H1 (cell line): ENCODE measurements at regions not wholly inside any gene's neighbourhood (a gene's known extent, or its start where the extent isn't known, plus 50 kb on each side); places are given as distances from the start of the nearest gene placed in this dataset.

ENCODE experiments used
- CHD7 ChIP-seq: fragments of 300-600 bp; sonication (generic); IDR thresholded peaks from 2 replicates; pipeline ENCODE4 v1.7.1; 2012; ENCODE audit warnings: low read length, moderate library complexity, mild to moderate bottlenecking, inconsistent platforms; ENCODE audit not compliant: insufficient replicate concordance
- EZH2 ChIP-seq: fragments of 200-600 bp; sonication (generic); IDR thresholded peaks from 2 replicates; pipeline ENCODE4 v1.7.1; 2012; ENCODE audit warnings: low read depth, mild to moderate bottlenecking, moderate library complexity, low read length, inconsistent platforms; ENCODE audit not compliant: severe bottlenecking
- FOSL1 ChIP-seq: IDR thresholded peaks from 2 replicates; pipeline ENCODE4 v1.6.1; 2011; ENCODE audit warnings: mild to moderate bottlenecking, low read depth, low read length, moderate library complexity; ENCODE audit not compliant: insufficient read depth
- RBBP5 ChIP-seq: IDR thresholded peaks from 2 replicates; pipeline ENCODE4 v1.7.1; 2012; ENCODE audit warnings: low read depth, mild to moderate bottlenecking, inconsistent platforms, low read length, moderate library complexity, borderline replicate concordance
- TCF12 ChIP-seq: IDR thresholded peaks from 2 replicates; pipeline ENCODE4 v1.6.1; 2011; ENCODE audit warnings: low read depth, mild to moderate bottlenecking, low read length
- TEAD4 ChIP-seq: IDR thresholded peaks from 2 replicates; pipeline ENCODE4 v1.6.1; 2012; ENCODE audit warnings: low read depth, low read length, inconsistent platforms, mixed read lengths

- no peak for TF ChIP-seq CHD7
- TF ChIP-seq TCF12 = no peak
- no peak for TF ChIP-seq FOSL1
- TF ChIP-seq EZH2 = no peak
- TF ChIP-seq TEAD4 = no peak
- TF ChIP-seq RBBP5 = no peak
Observed at GRCh38 chr21:16243396-16243795, 513.6 kb downstream of the USP25 start (continued).
